ENCODE measurements at regions not wholly inside any gene's neighbourhood (a gene's known extent, or its start where the extent isn't known, plus 50 kb on each side); places are given as distances from the start of the nearest gene placed in this dataset.

GRCh38 chr10:131669838-131670237, 231.0 kb upstream of the PPP2R2D start:
- no peak for DNase-seq (ENCODE audit: low read depth in 2 of 2)

DNA sequence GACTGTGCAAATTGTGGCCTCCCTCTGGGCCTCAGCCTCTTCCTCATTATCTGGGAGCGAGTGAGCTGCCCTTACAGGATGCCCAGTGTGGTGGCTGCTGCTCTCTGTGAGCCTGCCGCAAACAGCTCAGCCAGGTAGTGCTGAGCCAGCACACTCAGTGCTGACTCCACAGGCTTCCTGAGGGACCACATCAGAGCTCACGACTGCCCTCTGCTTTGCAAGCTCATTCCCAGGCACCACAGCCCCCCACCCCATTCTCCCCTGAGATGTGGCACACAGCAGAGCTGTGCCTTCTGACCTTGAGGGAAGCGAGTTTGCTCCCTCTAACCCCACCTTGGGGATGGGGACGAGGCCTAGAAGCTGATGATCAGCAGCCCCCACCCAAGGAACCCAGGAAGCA, 230.5 kb upstream of the PPP2R2D start:
- DNase-seq (ENCODE audit: low read depth in 2 of 2) = no peak

DNA sequence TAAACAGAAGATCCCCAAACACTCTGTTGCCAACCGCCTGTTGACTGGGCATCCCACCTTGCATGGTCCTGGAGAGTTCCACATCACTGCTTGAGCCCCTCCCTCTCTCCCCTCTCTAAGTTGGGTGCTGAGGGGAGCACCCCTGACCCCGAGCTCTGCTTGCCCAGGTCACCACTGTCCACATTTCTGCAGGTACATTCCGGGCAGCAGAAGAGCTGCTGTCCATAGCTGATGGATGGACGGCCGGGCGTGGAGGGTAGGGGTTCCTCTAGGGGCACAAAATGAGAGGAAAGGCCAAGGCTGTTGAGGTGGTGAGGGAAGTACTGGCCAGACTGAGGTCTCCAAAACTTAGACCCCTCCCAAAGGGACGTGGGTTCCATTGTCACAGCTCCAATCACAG, 227.4 kb upstream of the PPP2R2D start:
- DNase-seq (ENCODE audit: low read depth in 2 of 2) = no peak

DNA sequence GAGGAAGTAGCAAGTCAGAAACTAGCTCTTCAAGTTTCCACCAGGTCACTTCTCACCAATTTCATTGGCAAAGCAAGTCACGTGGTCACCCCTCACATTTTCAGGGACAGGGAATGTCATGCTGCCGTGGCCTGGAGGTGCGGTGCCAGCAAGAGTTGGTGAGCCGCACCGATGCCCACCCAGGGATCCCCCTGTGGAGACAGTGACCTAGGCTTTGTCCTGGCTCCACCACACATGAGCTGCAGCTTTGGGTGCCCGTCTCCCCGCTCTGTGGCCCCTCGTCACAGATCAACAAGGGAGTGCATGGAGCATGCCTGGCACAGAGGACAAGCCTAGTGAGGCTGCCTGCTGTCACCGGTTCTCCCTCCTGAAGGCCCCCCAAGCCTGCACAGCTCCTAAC, 226.7 kb upstream of the PPP2R2D start:
- no peak for DNase-seq (ENCODE audit: low read depth in 2 of 2)

GRCh38 chr10:131675104-131675503, 225.7 kb upstream of the PPP2R2D start:
- no peak for DNase-seq (ENCODE audit: low read depth in 2 of 2)

DNA sequence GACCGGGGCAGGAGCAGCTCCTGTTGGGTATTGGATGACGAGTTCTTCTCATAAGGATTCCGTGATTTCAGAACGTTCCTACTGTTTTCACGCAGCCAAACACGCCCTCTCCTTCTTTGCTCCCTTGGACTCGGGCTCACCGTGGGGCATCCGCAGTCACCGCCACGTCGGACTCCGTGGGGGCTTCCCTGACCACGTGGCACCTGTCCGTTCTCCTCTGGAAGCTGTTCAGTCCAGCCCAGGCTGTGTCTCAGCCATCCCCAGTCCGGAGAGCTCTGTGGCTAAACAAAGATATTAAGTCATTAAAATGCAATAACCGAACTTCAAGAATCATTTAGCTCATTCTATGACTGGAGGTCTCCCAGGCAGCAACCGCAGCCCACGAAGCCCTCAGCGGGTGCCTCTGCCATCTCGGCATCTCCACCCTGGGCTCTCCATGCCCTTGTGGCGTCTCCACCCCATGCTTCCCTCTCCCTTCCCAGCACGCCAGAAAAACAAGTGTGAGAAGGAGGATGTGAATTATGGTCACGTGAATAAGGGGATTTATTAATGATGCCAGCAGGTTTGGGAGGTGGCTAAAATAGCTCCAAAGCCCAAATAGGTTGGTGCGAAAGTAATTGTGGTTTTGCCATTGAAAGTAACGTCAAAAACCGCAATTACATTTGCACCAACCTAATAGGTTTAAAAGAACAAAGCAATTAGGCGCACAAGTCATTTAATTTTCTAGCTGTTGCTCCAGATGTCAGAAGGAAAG, 224.6 kb upstream of the PPP2R2D start:
- no peak for DNase-seq (ENCODE audit: low read depth in 2 of 2)

DNA sequence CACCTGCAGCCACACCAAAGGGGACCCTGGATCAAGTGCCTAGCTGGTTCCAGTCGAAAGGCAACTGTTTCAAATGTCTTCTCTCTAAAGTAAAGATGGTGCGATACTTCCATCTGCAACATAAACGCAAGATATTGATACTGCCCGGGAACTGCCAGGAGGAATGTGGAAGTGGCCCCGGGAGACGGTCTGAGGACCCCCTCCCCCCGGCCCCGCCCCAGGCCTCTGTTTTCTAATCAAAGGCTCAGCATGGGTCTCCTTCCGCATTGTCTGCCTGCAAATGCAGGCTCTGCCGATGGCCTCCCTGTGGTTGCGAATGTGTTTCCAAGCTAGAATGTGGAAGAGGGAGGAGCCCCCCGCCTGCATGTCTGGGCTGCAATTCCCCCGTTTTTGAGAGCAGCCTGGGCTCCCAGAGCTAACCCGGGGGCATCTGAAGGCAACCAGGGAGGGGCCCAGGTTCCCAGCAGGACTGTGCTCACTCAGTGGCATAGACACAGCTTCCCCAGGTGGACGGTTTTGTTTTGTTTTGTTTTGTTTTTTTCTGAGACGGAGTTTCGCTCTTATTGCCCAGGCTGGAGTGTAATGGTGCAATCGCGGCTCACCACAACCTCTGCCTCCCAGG, 223.9 kb upstream of the PPP2R2D start:
- DNase-seq (ENCODE audit: low read depth in 2 of 2) = no peak

DNA sequence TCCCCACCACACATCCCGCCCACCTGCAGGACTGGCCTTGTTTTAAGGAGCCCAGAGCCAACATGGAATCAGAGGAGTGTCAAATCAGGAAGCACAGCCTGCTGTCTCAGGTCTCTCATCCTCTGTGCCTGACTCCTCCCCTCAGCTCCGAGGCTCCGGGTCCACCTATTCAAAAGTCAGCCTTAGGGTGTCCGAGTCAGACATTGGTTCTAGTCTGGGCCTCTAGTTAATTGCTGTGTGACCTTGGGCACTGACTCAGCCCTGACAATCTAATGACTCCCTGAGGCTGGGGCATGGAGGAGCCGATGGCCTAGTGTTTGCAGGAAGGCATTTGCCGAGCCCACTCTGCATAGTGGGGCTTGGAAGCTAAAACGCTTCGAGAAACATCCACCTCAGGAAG, 223.1 kb upstream of the PPP2R2D start:
- DNase-seq (ENCODE audit: low read depth in 2 of 2) = no peak

GRCh38 chr10:131678171-131678570, 222.6 kb upstream of the PPP2R2D start:
- no peak for DNase-seq (ENCODE audit: low read depth in 2 of 2)

DNA sequence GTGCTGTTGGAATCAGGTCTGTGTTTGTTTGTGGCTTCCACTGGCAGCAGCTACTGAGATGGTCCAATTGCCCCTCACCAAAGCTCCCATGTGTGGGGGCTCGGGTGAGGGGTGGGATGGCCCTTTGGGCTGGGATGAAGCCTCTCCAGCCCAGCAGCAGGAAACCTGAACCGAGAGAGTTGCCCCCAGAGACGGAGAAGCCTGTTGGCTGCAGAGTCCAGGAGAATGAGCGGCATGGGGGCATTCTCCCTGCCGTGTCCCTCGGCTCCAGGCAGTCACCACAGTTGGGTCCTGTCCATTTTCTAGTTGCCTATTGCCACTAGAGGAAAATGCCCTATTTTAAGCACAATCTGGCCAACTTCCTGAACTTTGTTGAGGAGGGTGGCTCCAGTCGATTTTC, 222.2 kb upstream of the PPP2R2D start:
- no peak for DNase-seq (ENCODE audit: low read depth in 2 of 2)

DNA sequence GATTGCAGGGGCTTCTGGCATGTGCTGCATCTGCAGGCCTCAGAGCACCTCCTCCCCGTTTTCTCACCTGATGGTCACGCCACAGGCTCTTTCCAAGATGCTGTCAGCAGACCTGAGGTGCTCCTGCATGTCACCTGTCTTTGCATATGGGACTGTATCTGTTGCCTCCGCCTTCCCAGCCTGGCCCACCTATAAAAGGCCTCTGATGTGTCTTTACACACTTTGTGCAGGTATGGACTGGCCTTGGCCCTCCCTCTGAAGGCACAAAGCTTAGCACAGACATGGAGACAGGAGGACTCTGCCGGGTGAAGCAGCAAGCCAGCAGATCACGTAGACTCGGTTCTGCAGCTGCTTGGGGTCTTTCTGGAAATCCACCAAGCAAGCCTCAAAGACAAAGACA, 220.9 kb upstream of the PPP2R2D start:
- no peak for DNase-seq (ENCODE audit: low read depth in 2 of 2)

DNA sequence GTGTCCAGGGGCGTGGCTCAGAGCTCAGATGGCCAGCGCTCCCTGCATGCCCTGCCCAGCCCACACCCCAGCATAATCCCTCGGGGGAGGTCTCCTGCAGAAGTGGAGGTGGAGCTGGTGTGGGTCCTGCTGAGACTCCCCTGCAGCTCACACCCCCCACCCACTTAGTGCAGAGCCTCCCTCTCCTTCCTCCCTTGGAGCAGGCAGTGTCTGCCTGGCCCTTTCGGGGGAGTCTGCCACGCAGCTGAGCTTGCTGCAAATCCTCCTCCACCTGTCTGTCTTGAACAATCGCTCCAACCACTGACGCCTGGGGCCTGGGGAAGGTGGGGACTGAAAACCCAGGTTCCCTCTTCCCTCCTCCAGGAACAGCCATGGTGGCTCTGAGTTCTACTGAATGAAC, 219.7 kb upstream of the PPP2R2D start:
- no peak for DNase-seq (ENCODE audit: low read depth in 2 of 2)

DNA sequence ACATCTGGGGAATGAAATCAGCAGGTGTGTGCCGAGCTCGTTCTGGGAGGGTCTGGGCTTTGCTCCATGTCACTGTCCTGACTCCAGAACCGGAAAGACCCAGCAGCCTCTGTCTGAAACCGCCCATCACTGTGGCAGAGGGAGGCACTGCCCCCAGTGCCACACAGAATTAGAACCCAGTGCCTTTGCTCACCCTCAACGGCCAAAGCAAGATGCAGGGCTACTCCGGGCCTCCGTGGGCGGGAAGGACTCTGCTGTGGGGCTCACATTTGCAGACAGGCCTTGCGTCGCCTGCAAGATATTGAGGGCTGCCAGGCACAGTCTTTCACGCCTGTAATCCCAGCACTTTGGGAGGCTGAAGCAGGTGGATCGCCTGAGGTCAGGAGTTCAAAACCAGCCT, 219.2 kb upstream of the PPP2R2D start:
- no peak for DNase-seq (ENCODE audit: low read depth in 2 of 2)

DNA sequence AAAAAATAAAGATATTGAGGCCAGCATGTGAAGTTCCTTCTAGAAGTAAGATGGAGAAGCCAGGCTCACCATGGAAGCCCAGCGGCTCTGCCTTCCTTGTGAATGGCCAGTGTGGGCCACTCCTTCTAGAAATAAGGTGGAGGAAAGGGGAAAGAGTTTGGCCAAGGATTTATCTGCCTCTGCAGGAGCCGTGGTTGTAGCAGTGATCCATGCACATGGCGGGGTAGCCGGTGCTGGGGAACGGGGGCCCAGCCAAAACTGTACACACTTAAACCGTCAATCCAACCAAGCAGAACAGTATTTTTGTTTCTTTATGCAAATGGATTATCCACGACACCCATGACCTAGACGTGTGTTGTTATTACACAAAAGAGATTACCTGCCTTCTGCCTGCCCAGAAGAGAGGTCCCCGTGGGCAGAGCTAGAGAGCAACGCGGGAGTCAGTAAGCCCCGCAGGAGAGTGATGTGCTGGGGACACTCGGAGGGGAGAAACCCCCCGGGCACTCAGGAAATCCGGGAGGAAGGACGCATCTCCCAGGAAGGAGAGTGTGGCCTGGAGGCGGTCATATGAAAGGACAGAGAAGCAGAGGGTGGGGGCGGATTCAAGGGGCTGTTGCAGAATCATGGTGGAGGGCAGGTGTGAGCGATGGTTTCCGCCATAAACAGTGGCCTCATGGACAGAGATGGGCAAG, 218.4 kb upstream of the PPP2R2D start:
- no peak for DNase-seq (ENCODE audit: low read depth in 2 of 2)

DNA sequence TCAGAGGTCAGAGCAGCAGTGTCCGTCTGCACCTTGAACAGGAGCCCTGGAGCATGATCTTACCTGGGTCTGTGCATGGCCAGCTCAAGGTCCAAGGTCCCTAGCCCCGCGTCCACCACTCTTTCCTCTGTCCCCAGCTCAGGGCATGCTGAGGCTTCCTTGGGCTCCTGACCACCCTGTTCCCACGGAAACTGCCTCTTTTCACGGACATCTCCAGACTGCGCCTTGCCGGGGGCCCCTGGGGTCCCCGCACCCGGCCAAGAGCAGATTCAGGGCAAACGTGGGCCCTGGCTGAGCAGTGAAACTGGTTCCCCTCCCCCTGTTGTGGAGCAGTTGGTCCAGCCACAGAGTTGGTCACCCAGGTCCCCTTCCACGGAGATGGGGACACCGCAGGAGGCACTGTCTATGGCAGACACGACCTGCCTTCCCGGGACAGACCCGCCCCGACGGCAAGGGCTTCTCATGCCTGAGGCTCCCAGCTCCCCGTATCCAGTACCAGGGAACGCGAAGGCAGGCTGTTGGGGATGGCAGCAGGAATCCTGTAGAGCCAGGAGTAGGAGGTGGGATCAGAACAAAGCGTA, 217.4 kb upstream of the PPP2R2D start:
- no peak for DNase-seq (ENCODE audit: low read depth in 2 of 2)

- DNase-seq (ENCODE audit: low read depth in 2 of 2) = no peak
Measured at GRCh38 chr10:131683941-131684340, 216.9 kb upstream of the PPP2R2D start.

- DNase-seq (ENCODE audit: low read depth in 2 of 2) = no peak
Measured at GRCh38 chr10:131685007-131685406, 215.8 kb upstream of the PPP2R2D start.

- no peak for DNase-seq (ENCODE audit: low read depth in 2 of 2)
Measured at GRCh38 chr10:131685576-131685975, 215.2 kb upstream of the PPP2R2D start.

- no peak for DNase-seq (ENCODE audit: low read depth in 2 of 2)
Measured at GRCh38 chr10:131686781-131687420, 213.9 kb upstream of the PPP2R2D start.

DNA sequence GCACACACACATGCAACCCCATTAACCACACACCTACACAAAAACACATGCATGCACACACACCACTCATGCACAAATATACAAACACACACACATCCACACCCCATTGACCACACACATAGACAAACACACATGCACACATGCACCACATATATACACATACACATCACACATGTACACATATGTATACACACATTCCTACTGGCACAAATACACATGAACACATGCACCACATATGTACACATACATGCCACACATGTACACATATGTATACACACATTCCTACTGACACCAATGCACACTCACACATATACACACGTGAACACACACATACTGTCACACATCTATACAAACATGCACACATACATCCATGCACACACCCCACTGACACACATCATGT, 212.5 kb upstream of the PPP2R2D start:
- DNase-seq (ENCODE audit: low read depth in 2 of 2) = no peak

GRCh38 chr10:131689016-131689415, 211.8 kb upstream of the PPP2R2D start:
- DNase-seq (ENCODE audit: low read depth in 2 of 2) = no peak

DNA sequence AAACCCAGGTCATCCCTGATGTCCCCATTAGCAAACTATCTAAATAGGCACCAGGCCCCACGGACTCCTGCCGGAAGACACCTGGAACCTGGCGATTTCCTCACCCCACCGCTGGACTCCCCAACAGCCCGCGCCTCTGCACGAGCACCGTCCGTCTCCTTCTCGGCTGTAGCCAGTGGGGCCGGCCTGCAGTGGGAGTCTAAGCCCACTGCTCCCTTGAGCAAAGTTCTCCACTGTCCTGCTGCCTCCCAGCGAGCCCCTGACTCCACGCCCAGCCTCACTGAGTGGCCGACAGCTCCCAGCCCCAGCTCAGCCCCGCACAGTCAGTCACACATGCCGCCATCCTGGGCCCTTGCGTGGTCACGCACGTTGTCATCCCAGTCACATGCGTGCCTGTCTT, 211.3 kb upstream of the PPP2R2D start:
- no peak for DNase-seq (ENCODE audit: low read depth in 2 of 2)

Data from stimulated activated CD4-positive, alpha-beta T cell treated with anti-CD3 and anti-CD28 coated beads, Interleukin-12 subunit alpha, Interleukin-12 subunit beta, amount 100 ng/mL, for 24 hours (primary cell).